DOHH2 (cell line): ENCODE measurements at regions not wholly inside any gene's neighbourhood (a gene's known extent, or its start where the extent isn't known, plus 50 kb on each side); places are given as distances from the start of the nearest gene placed in this dataset.
"Not testable (repeated sequence)": the region's sequence is repeated elsewhere in the genome, so short reads cannot be mapped to it uniquely, and the experiment has no call there.

Experiments
- H3F3A ChIP-seq: fragments of 200-600 bp; sonication (generic), shearing (Covaris generic); 2 replicates; pipeline ENCODE4 v1.6.0; 2016; ENCODE audit warnings: antibody characterized with exemption, mild to moderate bottlenecking; ENCODE audit not compliant: control insufficient read depth, insufficient read depth
- H3K27ac ChIP-seq: fragments of 200-600 bp; sonication (generic); 2 replicates; pipeline ENCODE4 v1.5.1; 2014; ENCODE audit warnings: low read depth, mild to moderate bottlenecking, low read length, moderate library complexity
- H3K27me3 ChIP-seq: fragments of 200-600 bp; sonication (generic); 2 replicates; pipeline ENCODE4 v1.6.1; 2014; ENCODE audit warnings: mild to moderate bottlenecking, low read length, mixed read lengths; ENCODE audit not compliant: control insufficient read depth
- H3K36me3 ChIP-seq: fragments of 200-600 bp; sonication (generic); 2 replicates; pipeline ENCODE4 v1.6.1; 2014; ENCODE audit warnings: mild to moderate bottlenecking, low read length, moderate library complexity, mixed read lengths; ENCODE audit not compliant: control insufficient read depth
- H3K4me1 ChIP-seq: fragments of 200-600 bp; sonication (generic); 2 replicates; pipeline ENCODE4 v1.6.1; 2014; ENCODE audit warnings: mild to moderate bottlenecking, low read length, mixed read lengths; ENCODE audit not compliant: control insufficient read depth
- H3K4me2 ChIP-seq: fragments of 200-600 bp; sonication (generic); 2 replicates; pipeline ENCODE4 v1.6.0; 2014; ENCODE audit warnings: mild to moderate bottlenecking, low read length, moderate library complexity
- H3K4me3 ChIP-seq: fragments of 200-600 bp; sonication (generic); 2 replicates; pipeline ENCODE4 v1.5.1; 2014; ENCODE audit warnings: mild to moderate bottlenecking, low read length, mixed read lengths
- H3K79me2 ChIP-seq: fragments of 200-600 bp; sonication (generic); 2 replicates; pipeline ENCODE4 v1.6.1; 2014; ENCODE audit warnings: mild to moderate bottlenecking, low read length, mixed read lengths; ENCODE audit not compliant: control insufficient read depth
- H3K9me2 ChIP-seq: fragments of 200-600 bp; sonication (generic); replicated peaks from 2 replicates; pipeline ENCODE4 v1.6.1; 2014; ENCODE audit warnings: mild to moderate bottlenecking, low read length, mixed read lengths; ENCODE audit not compliant: control insufficient read depth
- H3K9me3 ChIP-seq: fragments of 200-600 bp; sonication (generic); 2 replicates; pipeline ENCODE4 v1.6.1; 2014; ENCODE audit warnings: antibody characterized with exemption, low read length, mixed read lengths; ENCODE audit not compliant: control insufficient read depth, insufficient read depth
- H4K20me1 ChIP-seq: fragments of 200-600 bp; sonication (generic); 2 replicates; pipeline ENCODE4 v1.6.0; 2014; ENCODE audit warnings: low read depth, mild to moderate bottlenecking, antibody characterized with exemption, low read length, moderate library complexity; ENCODE audit not compliant: control insufficient read depth, insufficient read depth
- CTCF ChIP-seq: fragments of 200-600 bp; sonication (generic); IDR thresholded peaks from one replicate; pipeline ENCODE4 v1.5.1; 2014; ENCODE audit warnings: antibody characterized with exemption, mild to moderate bottlenecking, low read depth, low read length; ENCODE audit not compliant: poor library complexity, severe bottlenecking
- EZH2phosphoT487 ChIP-seq: fragments of 200-600 bp; sonication (generic); IDR thresholded peaks from 2 replicates; pipeline ENCODE4 v1.6.1; 2017; ENCODE audit warnings: borderline replicate concordance, mild to moderate bottlenecking, antibody characterized with exemption, low read length, moderate library complexity, mixed read lengths

GRCh38 chr10:46210427-46210826 is 76.4 kb upstream of the ANTXRL start:
- H3K9me2 ChIP-seq, H3K4me3 ChIP-seq, H4K20me1 ChIP-seq, H3K4me2 ChIP-seq, H3K27ac ChIP-seq, H3K79me2 ChIP-seq, H3K27me3 ChIP-seq, H3K9me3 ChIP-seq, H3F3A ChIP-seq, H3K4me1 ChIP-seq, H3K36me3 ChIP-seq: not testable (repeated sequence)

- H3K4me1 ChIP-seq = no peaks in the 10 kb centered on the region
- no peaks in the 10 kb centered on the region for H3F3A ChIP-seq
- H4K20me1 ChIP-seq = no peaks in the 10 kb centered on the region
- no peaks in the 10 kb centered on the region for H3K9me3 ChIP-seq
- H3K36me3 ChIP-seq = no peaks in the 10 kb centered on the region
- H3K4me3 ChIP-seq = no peak overlapping the region
- TF ChIP-seq EZH2phosphoT487 (no peak), CTCF (no peak)
- no peaks in the 10 kb centered on the region for H3K27me3 ChIP-seq
- H3K4me2 ChIP-seq = no peak overlapping the region
- no peaks in the 10 kb centered on the region for H3K79me2 ChIP-seq
- no peak overlapping the region for H3K27ac ChIP-seq
- H3K9me2 ChIP-seq = no peaks in the 10 kb centered on the region
Observed at GRCh38 chr10:46215426-46215825, 71.4 kb upstream of the ANTXRL start.

- no peak overlapping the region for H3K4me2 ChIP-seq
- H3K36me3 ChIP-seq = no peaks in the 10 kb centered on the region
- H3F3A ChIP-seq = no peaks in the 10 kb centered on the region
- H3K9me2 ChIP-seq = no peaks in the 10 kb centered on the region
- no peaks in the 10 kb centered on the region for H3K9me3 ChIP-seq
- H3K27ac ChIP-seq = no peak overlapping the region
- H3K4me3 ChIP-seq = no peak overlapping the region
- H3K27me3 ChIP-seq = no peaks in the 10 kb centered on the region
- no peaks in the 10 kb centered on the region for H3K4me1 ChIP-seq
- H3K79me2 ChIP-seq = no peaks in the 10 kb centered on the region
- no peak for TF ChIP-seq CTCF
- no peak for TF ChIP-seq EZH2phosphoT487
- H4K20me1 ChIP-seq = no peaks in the 10 kb centered on the region
Observed at GRCh38 chr10:46216003-46216634, 70.7 kb upstream of the ANTXRL start.

GRCh38 chr10:46216836-46217751 is 69.7 kb upstream of the ANTXRL start:
- TF ChIP-seq CTCF (no peak), EZH2phosphoT487 (no peak)
- Histone ChIP-seq H3F3A (no peaks in the 10 kb centered on the region), H4K20me1 (no peaks in the 10 kb centered on the region), H3K4me3 (no peak overlapping the region), H3K9me3 (no peaks in the 10 kb centered on the region), H3K9me2 (no peaks in the 10 kb centered on the region), H3K27me3 (no peaks in the 10 kb centered on the region), H3K79me2 (no peaks in the 10 kb centered on the region), H3K4me2 (no peak overlapping the region), H3K27ac (no peak overlapping the region), H3K36me3 (no peaks in the 10 kb centered on the region), H3K4me1 (no peaks in the 10 kb centered on the region)
